ENCODE measurements at regions not wholly inside any gene's neighbourhood (a gene's known extent, or its start where the extent isn't known, plus 50 kb on each side); places are given as distances from the start of the nearest gene placed in this dataset.

DNA sequence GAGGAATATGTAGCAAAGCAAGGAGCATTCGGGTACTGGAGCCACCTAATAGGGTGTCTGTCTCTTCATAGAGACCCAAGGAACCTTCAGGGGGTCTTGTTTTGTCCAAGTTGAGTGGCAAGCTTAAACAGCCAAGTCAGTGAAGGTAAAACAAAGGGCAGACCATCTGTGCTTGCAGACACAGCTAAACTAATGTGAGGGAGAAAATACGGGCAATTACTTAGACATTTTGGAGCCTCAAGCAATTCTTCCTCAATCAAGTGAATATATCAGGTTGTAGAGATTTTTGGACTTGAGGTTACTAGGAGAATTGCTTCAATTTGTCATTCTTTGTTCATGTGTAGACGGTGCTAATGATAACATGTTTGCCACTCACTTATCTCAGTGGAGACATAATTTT lies 148.2 kb upstream of the ARHGAP20 start:
- TF ChIP-seq, protein P1, sequence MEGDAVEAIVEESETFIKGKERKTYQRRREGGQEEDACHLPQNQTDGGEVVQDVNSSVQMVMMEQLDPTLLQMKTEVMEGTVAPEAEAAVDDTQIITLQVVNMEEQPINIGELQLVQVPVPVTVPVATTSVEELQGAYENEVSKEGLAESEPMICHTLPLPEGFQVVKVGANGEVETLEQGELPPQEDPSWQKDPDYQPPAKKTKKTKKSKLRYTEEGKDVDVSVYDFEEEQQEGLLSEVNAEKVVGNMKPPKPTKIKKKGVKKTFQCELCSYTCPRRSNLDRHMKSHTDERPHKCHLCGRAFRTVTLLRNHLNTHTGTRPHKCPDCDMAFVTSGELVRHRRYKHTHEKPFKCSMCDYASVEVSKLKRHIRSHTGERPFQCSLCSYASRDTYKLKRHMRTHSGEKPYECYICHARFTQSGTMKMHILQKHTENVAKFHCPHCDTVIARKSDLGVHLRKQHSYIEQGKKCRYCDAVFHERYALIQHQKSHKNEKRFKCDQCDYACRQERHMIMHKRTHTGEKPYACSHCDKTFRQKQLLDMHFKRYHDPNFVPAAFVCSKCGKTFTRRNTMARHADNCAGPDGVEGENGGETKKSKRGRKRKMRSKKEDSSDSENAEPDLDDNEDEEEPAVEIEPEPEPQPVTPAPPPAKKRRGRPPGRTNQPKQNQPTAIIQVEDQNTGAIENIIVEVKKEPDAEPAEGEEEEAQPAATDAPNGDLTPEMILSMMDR (IDR thresholded peaks at IDR 0.05; ENCODE audit: insufficient read depth, missing control alignments) = no peak
- FAIRE-seq (peak; percentile 6), DNase-seq (ENCODE audit: insufficient read length, low spot score) (no peak)

DNA sequence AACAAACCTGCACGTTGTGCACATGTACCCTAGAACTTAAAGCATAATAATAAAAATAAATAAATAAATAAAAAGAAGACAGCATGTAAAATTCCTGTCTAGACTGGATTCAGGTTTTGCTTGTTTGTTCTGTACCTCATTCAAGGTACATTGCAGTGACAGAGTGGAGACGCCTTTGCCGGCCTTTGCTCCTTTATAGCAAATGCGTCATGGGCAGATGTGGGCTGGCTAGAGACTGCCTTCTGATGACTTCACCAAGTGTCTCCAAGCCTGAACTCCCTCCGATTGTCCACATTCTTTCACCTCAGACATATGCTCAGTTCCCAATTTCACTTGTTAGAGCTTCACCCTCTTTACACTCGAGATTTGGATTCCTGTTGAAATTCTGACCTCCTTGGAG lies 147.8 kb upstream of the ARHGAP20 start:
- FAIRE-seq (no peak), DNase-seq (ENCODE audit: insufficient read length, low spot score) (no peak)
- TF ChIP-seq, protein P1 (IDR thresholded peaks at IDR 0.05; ENCODE audit: insufficient read depth, missing control alignments) = no peak

DNA sequence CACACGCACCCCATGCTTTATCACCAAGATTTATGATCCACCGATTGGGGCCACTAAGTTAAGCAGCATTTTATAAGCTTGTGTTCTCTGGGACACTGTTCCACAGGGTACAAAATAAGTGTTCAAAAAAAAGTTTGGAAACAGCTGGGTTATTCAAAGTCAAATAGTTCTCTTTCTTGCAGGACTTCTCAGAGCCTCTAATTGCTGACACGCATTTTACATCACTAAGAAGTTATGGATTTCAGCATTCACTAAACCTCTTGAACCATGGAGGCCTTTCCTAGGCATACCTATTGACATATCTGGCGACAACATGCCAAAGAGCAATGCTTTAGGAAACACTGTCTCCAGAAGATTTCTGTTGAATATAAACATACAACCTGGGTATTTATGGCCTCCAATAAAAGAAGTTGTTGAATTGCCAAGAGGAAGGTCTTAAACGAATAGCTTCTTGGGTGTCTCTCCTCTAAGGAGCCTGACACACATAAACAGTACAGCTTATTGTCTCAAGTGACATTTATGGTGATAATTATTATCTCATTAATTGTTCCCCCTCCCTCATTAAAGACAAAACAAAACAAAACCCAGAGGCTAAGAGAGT lies 147.1 kb upstream of the ARHGAP20 start:
- FAIRE-seq (no peak), DNase-seq (ENCODE audit: insufficient read length, low spot score) (no peak)
- TF ChIP-seq, protein P1 (IDR thresholded peaks at IDR 0.05; ENCODE audit: insufficient read depth, missing control alignments) = no peak

DNA sequence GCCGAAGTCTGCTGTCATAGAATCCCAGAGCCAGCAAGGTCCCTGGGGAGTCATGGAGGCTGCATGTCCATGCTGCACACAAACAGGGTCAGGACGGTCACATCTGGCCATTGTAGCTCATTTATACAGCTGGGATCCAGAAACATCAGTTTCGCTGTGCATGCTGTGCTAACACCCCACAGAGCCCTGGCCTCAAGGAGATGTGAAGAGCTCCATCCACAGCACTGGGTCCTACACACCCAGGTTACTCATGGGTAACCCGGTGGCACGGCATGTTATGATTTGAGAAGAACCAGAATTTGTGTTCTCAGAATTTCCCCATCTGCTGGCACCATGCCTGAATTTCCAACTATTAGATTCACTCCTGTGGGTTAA lies 146.3 kb upstream of the ARHGAP20 start:
- FAIRE-seq (no peak), DNase-seq (ENCODE audit: insufficient read length, low spot score) (no peak)
- TF ChIP-seq, protein P1 (IDR thresholded peaks at IDR 0.05; ENCODE audit: insufficient read depth, missing control alignments) = no peak

DNA sequence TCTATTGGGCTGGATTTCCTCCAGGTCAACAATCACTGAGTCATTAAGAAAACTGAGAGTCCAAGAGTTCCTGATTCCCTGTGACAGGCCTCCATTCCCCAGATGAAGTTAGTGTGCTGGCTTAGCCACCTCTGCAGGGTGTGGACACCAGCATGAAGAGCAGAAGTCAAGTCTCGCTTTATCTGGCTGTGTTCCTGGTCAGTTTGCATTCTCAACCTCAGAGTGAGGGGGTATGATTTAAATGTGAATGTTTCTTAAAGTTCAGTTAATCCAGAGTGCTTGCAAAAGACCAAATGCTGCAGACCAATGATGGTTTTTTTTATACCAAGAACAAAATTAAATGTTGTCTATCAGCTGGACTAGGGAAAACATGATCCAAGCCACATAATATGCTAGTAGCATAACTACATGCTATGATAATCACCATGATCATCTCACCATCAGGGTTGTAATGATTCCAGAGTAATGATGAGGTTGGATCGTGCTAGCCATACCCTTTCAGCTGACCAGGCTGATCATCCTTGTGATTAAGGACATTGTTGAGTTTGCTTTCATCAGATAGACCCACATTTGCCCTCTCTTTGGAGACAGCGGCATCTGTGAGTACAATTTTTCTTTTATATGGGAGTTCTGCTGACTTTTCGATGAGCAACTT lies 145.8 kb upstream of the ARHGAP20 start:
- FAIRE-seq (no peak), DNase-seq (ENCODE audit: insufficient read length, low spot score) (no peak)
- TF ChIP-seq, protein P1 (IDR thresholded peaks at IDR 0.05; ENCODE audit: insufficient read depth, missing control alignments) = no peak

DNA sequence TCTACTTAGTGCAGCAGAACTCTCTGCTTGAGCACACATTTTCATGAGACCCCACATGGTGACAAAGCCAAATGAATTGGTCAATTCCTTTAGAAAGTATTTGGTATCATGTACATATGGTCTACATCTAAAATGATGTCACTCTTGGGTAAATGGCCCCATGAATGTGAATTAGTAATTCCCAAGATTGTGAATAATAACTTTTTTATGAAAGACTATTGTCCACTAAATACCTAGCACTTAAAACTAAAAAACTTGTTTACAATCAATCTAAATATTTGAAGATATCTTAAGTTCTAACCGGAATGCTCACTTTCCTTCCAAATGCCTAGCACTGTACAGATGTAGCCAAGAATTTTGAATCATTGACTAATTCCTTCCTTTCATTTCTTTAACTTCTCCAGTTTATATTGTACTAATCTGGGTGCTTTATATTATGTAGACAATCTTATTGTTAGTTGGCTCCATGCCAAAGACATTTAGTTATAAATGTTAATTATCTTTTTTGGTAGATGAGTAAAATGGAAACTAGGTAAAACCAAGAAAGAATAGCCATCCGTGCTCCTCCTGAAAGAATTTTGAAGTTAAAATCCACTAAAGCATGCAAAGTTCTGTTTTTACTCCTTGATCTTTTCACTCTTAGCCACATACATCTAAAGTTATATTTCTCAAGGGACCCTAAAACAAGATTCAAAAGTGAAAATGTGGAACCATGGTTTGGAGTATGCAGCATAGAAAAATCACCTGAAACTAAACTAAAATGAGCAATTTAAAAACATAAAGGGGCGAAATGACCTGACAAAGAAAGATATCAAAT lies 145.0 kb upstream of the ARHGAP20 start:
- no peak for DNase-seq (ENCODE audit: insufficient read length, low spot score)
- no peak for FAIRE-seq
- TF ChIP-seq, protein P1 (IDR thresholded peaks at IDR 0.05; ENCODE audit: insufficient read depth, missing control alignments) = no peak

All from D721Med (cell line).